ENCODE measurements at regions not wholly inside any gene's neighbourhood (a gene's known extent, or its start where the extent isn't known, plus 50 kb on each side); places are given as distances from the start of the nearest gene placed in this dataset.
A peak's percentile ranks its signal among the peaks of the same experiment; 100 is the strongest.

DNA sequence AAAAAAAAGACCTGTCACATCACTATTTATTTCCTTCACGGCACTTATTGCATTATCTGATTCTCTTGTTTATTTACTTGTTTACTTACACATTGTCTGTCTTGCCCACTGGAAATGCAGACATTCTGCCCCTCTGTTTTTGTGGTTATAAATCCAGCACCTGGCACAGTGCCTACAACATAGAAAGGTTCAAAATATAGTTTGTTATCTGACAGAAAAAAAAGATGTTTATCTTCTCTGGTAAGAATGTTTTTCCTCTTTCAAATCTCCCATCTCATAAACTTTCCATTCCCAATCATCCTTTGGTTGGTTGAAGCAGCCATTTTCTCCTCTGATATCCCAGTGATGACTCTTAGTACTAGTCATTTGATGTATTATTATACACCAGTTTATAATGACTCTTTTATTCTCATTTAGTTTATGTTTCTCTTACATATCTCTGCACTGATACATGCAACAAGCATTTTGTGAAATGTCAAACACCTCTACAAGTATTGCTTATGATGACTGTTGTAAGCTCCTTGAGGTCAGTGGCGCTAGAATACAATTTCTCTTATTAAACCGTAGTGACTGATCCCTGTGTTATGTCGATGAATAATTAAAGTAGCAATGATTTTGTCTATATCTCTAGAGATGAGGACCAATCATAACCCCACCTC is 398.4 kb upstream of the TBL1XR1 start:
- no peaks in the 10 kb centered on the region for H3K27me3 ChIP-seq
- H3K4me1 ChIP-seq = peaks cover 6 to 29% of the 10 kb centered on the region in 2 donors
- H3K27ac ChIP-seq = peak overlapping the region in 1 of 2 donors; percentile 76
- TF ChIP-seq, protein P1, sequence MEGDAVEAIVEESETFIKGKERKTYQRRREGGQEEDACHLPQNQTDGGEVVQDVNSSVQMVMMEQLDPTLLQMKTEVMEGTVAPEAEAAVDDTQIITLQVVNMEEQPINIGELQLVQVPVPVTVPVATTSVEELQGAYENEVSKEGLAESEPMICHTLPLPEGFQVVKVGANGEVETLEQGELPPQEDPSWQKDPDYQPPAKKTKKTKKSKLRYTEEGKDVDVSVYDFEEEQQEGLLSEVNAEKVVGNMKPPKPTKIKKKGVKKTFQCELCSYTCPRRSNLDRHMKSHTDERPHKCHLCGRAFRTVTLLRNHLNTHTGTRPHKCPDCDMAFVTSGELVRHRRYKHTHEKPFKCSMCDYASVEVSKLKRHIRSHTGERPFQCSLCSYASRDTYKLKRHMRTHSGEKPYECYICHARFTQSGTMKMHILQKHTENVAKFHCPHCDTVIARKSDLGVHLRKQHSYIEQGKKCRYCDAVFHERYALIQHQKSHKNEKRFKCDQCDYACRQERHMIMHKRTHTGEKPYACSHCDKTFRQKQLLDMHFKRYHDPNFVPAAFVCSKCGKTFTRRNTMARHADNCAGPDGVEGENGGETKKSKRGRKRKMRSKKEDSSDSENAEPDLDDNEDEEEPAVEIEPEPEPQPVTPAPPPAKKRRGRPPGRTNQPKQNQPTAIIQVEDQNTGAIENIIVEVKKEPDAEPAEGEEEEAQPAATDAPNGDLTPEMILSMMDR (IDR thresholded peaks at IDR 0.05) = no peak
- H3K4me3 ChIP-seq = no peak overlapping the region
- no peaks in the 10 kb centered on the region for H3K9me3 ChIP-seq
- no peaks in the 10 kb centered on the region for H3K36me3 ChIP-seq
- intact Hi-C loops (cut with DNase I) = no loop called here
- no peak for DNase-seq (ENCODE audit: low spot score in 2 of 2)

DNA sequence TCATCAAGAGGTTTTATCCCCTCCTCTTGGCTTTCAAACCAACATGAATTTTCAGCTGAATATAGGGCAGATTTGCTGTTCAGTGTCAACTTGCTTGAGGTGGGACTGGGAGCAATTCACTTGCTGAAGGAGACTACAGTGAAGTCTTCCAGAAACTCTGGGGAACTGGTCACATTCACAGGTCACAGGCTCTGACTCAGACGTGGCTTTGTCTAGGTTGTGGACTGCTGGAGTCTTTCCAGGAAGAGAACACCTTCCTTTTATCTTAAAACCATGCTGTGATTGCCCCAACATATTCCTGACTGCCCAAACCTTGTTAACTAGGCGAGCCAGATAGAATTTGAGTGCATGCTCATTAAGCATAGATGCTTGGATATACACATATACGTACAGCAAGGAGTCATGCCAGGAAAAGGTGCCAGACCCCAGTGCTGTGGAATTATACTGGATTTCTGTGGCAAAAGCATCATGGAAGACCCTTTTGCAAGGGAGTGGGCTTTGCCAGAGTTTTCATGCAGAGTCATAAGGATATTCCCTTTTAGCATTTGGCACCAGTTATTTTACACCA is 399.1 kb upstream of the TBL1XR1 start:
- peak overlapping the region; percentile 76 to 85 for H3K27ac ChIP-seq

DNA sequence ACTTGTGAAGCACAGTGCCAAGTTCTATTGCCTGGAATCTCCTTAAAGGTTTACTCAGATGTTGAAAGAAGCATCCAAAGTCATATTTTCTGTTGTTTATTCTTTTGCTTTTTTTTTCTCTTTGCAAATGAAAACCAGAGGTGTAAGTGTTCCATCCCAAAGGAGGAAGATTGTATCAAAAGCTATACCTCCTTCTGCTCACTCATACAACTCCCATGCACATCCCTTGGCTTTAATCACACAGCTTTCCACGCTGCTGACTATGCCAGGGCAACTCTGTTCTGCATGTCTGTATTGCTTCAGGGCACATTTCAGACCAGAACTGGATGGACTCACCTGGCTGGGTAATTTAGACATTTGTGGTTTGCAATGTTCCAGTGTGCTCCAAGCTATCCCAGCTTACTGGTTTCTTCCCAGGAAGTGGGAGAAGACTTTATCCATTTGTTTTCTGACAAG is 399.6 kb upstream of the TBL1XR1 start:
- TF ChIP-seq, protein P1 (IDR thresholded peaks at IDR 0.05) = no peak
- peaks cover 6 to 29% of the 10 kb centered on the region in 2 donors for H3K4me1 ChIP-seq
- intact Hi-C loops (cut with DNase I) = no loop called here

More for the DNA sequence above, 399.1 kb upstream of the TBL1XR1 start:
- no peaks in the 10 kb centered on the region for H3K27me3 ChIP-seq
- no peak for DNase-seq (ENCODE audit: low spot score in 2 of 2)
- H3K9me3 ChIP-seq = no peaks in the 10 kb centered on the region
- no peaks in the 10 kb centered on the region for H3K36me3 ChIP-seq
- intact Hi-C loops (cut with DNase I) = no loop called here
- TF ChIP-seq, protein P1 (IDR thresholded peaks at IDR 0.05) = no peak
- H3K4me3 ChIP-seq = no peak overlapping the region
- peaks cover 6 to 29% of the 10 kb centered on the region in 2 donors for H3K4me1 ChIP-seq

DNA sequence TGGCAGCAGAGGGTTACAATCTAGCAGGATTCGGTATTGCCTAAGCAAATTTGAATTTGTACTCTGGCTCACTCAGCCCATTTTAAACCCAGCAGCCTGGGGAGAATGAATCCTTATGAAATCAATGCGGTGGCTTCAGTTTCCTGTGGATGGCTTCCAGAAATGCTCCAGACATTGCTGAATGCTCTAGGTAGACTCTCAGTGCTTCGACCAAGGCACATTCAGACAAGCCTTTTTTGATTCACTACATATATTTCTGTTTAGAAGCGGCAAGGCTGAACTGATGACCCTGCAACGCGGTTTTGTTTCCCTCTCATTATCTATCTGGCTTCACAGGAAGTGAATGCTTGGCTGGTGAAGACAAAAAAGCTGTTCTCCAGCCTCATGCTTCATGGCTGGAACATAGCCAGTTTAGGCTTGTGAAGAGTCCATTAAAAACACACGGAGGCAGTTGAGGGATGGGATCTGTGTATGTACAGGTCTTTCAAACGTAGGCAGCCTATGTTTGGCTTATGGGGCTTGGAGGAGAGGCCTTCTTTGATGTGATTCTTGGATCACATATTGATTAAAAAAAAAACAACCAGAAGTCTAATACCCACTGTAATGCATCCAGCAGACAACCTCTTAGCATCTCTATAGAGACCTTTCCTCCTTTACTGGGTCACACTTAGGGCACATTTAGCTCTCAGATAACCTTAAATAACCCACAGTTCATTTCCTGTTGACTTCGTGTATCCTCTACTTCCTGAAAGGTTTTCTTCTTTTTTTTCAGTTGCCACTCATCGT is 400.2 kb upstream of the TBL1XR1 start:
- no peaks in the 10 kb centered on the region for H3K9me3 ChIP-seq
- H3K36me3 ChIP-seq = no peaks in the 10 kb centered on the region
- peak overlapping the region; percentile 76 to 85 for H3K27ac ChIP-seq
- peak in 1 of 2 donors; percentile 76 for DNase-seq (ENCODE audit: low spot score in 2 of 2)
- peak overlapping the region in 1 of 2 donors; percentile 38 for H3K4me3 ChIP-seq
- TF ChIP-seq, protein P1 (IDR thresholded peaks at IDR 0.05) = no peak
- peaks cover 6 to 27% of the 10 kb centered on the region in 2 donors for H3K4me1 ChIP-seq
- intact Hi-C loops (cut with DNase I) = no loop called here
- no peaks in the 10 kb centered on the region for H3K27me3 ChIP-seq

More for the DNA sequence above, 399.6 kb upstream of the TBL1XR1 start:
- Histone ChIP-seq H3K36me3 (no peaks in the 10 kb centered on the region), H3K9me3 (no peaks in the 10 kb centered on the region), H3K4me3 (no peak overlapping the region), H3K27ac (peak overlapping the region; percentile 76 to 85), H3K27me3 (no peaks in the 10 kb centered on the region)
- DNase-seq (ENCODE audit: low spot score in 2 of 2) = no peak

DNA sequence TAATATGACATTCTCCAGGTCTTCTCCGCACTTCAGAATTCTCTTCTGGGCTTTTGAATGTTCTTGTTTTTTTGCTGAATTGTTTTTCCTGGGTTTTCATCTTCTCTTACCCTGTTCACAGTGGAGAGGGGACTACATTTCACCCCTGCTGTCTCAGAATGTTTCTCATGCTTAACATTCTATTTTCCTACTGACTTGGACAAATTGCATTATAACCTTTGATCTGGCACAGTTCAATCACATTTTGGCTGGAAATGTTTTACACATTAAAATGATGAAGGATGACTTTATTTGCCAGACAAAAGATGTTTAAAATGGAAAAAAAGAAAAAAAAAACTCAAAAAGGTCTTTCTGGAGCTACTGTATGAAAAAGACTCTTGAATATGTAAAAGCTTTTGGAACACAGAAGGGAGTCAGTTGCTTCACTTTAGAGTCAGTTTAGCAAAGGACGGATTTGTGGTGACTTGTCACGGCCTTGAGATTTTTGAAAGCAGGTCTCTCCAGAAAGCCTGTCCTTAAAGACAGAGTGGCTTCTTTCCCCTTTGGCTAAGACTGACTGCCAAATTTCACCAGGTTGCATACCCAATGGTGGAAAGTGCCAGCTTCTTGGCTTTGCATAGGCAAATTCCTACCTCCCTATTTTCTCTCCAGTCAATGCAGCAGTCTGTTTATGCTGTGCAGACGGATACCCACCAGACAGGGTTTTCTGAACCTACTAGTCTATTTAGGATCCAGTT is 401.0 kb upstream of the TBL1XR1 start:
- H3K4me1 ChIP-seq = peaks cover 6 to 29% of the 10 kb centered on the region in 2 donors
- no peaks in the 10 kb centered on the region for H3K27me3 ChIP-seq
- DNase-seq (ENCODE audit: low spot score in 2 of 2) = no peak
- intact Hi-C loops (cut with DNase I) = no loop called here
- H3K9me3 ChIP-seq = no peaks in the 10 kb centered on the region
- no peaks in the 10 kb centered on the region for H3K36me3 ChIP-seq
- H3K27ac ChIP-seq = peak overlapping the region; percentile 76 to 85
- no peak overlapping the region for H3K4me3 ChIP-seq
- TF ChIP-seq, protein P1 (IDR thresholded peaks at IDR 0.05) = no peak

All from ascending aorta (tissue), 2 donors.